ENCODE measurements at regions not wholly inside any gene's neighbourhood (a gene's known extent, or its start where the extent isn't known, plus 50 kb on each side); places are given as distances from the start of the nearest gene placed in this dataset.

- no peaks in the 10 kb centered on the region for H3K9me3 ChIP-seq (ENCODE audit: control insufficient read depth, insufficient read depth, low read length)
Observed at GRCh38 chr7:113727486-113727885, 191.3 kb downstream of the PPP1R3A start.

More at GRCh38 chr7:113727486-113727885, 191.3 kb downstream of the PPP1R3A start:
- no peak overlapping the region for H2AFZ ChIP-seq (replicated peaks; ENCODE audit: low read length, poor library complexity)
- WGBS, 2 experiments (ENCODE audit: extremely low coverage in 2 of 2, insufficient read length in 1 of 2) = no CpG with 5 or more reads among the region's 3 CpGs
- H3K4me1 ChIP-seq (ENCODE audit: control insufficient read depth, insufficient read depth, low read length) = peaks cover 2% of the 10 kb centered on the region; the same call in 1 of the 2 replicates
- H3K27ac ChIP-seq (ENCODE audit: insufficient read depth, low read length) = no peak overlapping the region
- no peak overlapping the region for H3K18ac ChIP-seq (ENCODE audit: low read depth, low read length)
- intact Hi-C loops (cut with micrococcal nuclease) (no loop called here), dilution Hi-C loops (cut with HindIII; ENCODE audit: low sequenced_read_pairs, unreplicated experiment) (no loop called here), in situ Hi-C loops (cut with MboI; ENCODE audit: low sequenced_read_pairs) (no loop called here)
- no peak overlapping the region for H2BK5ac ChIP-seq (ENCODE audit: low read depth, low read length, poor library complexity, severe bottlenecking)
- H3K23ac ChIP-seq (ENCODE audit: low read depth, low read length) = no peak overlapping the region
- no peak overlapping the region for H3K4ac ChIP-seq (ENCODE audit: low read depth, low read length)
- H4K5ac ChIP-seq (ENCODE audit: low read depth, low read length) = no peak overlapping the region
- no peaks in the 10 kb centered on the region for H3K79me1 ChIP-seq (ENCODE audit: low read depth in 1 of 2, low read length in 2 of 2)
- no peak overlapping the region for H3K56ac ChIP-seq (ENCODE audit: extremely low read depth, insufficient read depth, low read length)
- ATAC-seq (ENCODE audit: low read depth) (no peak), DNase-seq (no peak)
- H3K4me2 ChIP-seq (ENCODE audit: low read depth, low read length) = no peak overlapping the region
- no peak overlapping the region for H2BK15ac ChIP-seq (ENCODE audit: low read depth, low read length)
- H4K91ac ChIP-seq (ENCODE audit: insufficient read depth, low read depth, low read length) = no peak overlapping the region
- no peak for TF ChIP-seq POLR2A (IDR thresholded peaks at IDR 0.05; ENCODE audit: low read depth, low read length)
- TF ChIP-seq CHD1 (IDR thresholded peaks at IDR 0.05; ENCODE audit: low read depth, low read length) = no peak
- no peak for TF ChIP-seq MXI1 (IDR thresholded peaks at IDR 0.05; ENCODE audit: borderline replicate concordance, low read depth, low read length)
- TF ChIP-seq CEBPB (IDR thresholded peaks at IDR 0.05; ENCODE audit: low read depth, low read length) = no peak
- no peak for TF ChIP-seq MAFK (IDR thresholded peaks at IDR 0.05; ENCODE audit: low read depth, low read length)
- TF ChIP-seq BHLHE40 (IDR thresholded peaks at IDR 0.05; ENCODE audit: low read depth, low read length) = no peak
- TF ChIP-seq RAD21 (IDR thresholded peaks at IDR 0.05; ENCODE audit: low read length) = no peak
- no peak for TF ChIP-seq NFE2L2 (IDR thresholded peaks at IDR 0.05; ENCODE audit: low read depth, low read length)
- no peak for TF ChIP-seq USF2 (IDR thresholded peaks at IDR 0.05; ENCODE audit: low read depth, low read length)
- H3K9me1 ChIP-seq (ENCODE audit: insufficient read depth, low read length) = 0 out of 2 replicates have a peak, but pooled peaks cover 3% of the 10 kb centered on the region
- peaks cover 3% of the 10 kb centered on the region; the same call in 1 of the 2 replicates for H4K20me1 ChIP-seq (ENCODE audit: insufficient read depth, low read length)
- H3K14ac ChIP-seq (replicated peaks; ENCODE audit: low read depth, low read length) = no peak overlapping the region
- no peak overlapping the region for H4K8ac ChIP-seq (ENCODE audit: low read depth in 2 of 2, low read length in 2 of 2)
- no peak overlapping the region for H2BK20ac ChIP-seq (ENCODE audit: low read depth, low read length)
- no peaks in the 10 kb centered on the region for H3K27me3 ChIP-seq (ENCODE audit: control insufficient read depth, insufficient read depth, low read length)
- no peak overlapping the region for H3K9ac ChIP-seq (ENCODE audit: low read depth, low read length)
- no peak overlapping the region for H2AK9ac ChIP-seq (replicated peaks; ENCODE audit: low read depth, low read length, poor library complexity)
- no peak overlapping the region for H3K4me3 ChIP-seq (ENCODE audit: insufficient read depth, low read depth, low read length)
- no peak overlapping the region for H2AK5ac ChIP-seq (ENCODE audit: low read depth, low read length)
- CTCF ChIA-PET = interaction anchor here (0.6 to 2.3 kb wide), 2 partner anchors 17 to 1174 kb away, joined by 3 to 6 read pairs; no protein-coding TSS in a partner anchor
- no peaks in the 10 kb centered on the region for H3K36me3 ChIP-seq (ENCODE audit: control insufficient read depth, insufficient read depth, low read length)
- H2BK120ac ChIP-seq (ENCODE audit: low read depth, low read length) = no peak overlapping the region
- BruUV-seq (replicated peaks) = no TSS peak
- POLR2A ChIA-PET (ENCODE audit: unreplicated experiment) = no interaction called here

Data from IMR-90 (cell line).